UCSD-AML1 (cell line): ENCODE measurements at regions not wholly inside any gene's neighbourhood (a gene's known extent, or its start where the extent isn't known, plus 50 kb on each side); places are given as distances from the start of the nearest gene placed in this dataset.
A peak's percentile ranks its signal among the peaks of the same experiment; 100 is the strongest.
"Not testable (repeated sequence)": the region's sequence is repeated elsewhere in the genome, so short reads cannot be mapped to it uniquely, and the experiment has no call there.

Experiments
- DNase-seq: peaks from one replicate; lab custom pipeline; 2025; ENCODE audit not compliant: unreplicated experiment; lab: John Stamatoyannopoulos, UW

DNA sequence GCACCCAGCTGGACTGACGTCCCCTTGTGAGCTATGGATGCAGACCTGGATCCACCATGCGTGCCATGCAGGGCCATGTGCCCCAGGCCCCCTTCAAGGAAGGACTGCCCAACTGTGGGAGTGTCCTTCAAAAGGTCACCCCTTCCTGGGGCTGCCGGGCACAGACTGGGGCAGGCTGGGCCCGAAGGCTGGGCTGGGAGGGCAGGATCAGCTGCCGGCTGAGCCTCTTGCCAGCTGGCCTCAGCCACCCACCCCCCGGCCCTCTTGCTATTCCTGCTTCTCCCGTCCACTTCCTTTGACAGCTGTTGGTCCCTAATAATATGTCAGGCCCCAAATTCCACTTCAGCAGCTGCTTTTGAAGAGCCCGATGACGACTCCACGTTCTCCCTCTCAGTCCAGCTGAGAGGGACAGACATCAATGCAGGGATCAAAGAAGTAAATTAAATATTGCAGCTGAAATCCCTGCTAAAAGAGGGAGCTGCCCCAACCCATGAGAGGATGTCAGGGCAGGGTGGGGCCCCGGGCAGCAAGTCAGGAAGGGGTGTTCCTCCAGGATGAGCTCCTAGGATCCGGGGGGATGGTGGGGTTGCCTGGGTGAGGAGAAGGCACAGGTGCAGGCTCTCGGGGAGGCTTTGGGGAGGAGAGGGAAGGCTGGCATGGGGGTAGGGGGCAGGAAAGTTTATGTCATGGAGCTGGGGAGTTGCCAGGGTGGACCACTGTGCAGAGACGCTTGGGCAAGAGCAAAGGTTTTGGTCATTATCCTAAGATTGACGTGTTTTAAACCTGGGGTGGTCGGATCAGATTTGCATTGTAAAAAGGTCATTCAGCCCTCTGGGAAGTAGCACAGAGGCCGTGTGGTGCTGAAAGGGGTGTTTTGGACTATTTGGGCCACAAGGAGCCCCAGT lies 185.0 kb downstream of the ANKRD60 start:
- DNase-seq = no peak

DNA sequence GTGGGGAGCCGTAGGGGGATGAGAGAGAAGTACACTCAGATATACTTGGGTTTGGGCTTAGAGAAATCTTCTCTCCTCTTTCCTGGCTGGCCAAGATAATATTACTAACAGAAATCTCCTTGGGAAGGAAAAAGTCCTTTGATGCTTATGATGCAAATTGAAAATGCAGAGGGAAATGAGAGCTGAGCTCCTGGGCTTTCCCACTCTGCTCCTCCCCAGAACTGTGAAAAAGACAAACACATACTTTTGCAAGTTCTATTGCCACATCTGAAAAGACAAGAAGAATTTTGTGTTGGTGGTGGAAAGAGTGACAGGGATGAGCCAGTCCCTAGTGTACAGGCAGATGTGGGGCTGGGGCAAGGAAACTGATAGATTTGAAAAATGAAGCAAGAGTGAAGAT lies 185.9 kb downstream of the ANKRD60 start:
- DNase-seq = no peak

DNA sequence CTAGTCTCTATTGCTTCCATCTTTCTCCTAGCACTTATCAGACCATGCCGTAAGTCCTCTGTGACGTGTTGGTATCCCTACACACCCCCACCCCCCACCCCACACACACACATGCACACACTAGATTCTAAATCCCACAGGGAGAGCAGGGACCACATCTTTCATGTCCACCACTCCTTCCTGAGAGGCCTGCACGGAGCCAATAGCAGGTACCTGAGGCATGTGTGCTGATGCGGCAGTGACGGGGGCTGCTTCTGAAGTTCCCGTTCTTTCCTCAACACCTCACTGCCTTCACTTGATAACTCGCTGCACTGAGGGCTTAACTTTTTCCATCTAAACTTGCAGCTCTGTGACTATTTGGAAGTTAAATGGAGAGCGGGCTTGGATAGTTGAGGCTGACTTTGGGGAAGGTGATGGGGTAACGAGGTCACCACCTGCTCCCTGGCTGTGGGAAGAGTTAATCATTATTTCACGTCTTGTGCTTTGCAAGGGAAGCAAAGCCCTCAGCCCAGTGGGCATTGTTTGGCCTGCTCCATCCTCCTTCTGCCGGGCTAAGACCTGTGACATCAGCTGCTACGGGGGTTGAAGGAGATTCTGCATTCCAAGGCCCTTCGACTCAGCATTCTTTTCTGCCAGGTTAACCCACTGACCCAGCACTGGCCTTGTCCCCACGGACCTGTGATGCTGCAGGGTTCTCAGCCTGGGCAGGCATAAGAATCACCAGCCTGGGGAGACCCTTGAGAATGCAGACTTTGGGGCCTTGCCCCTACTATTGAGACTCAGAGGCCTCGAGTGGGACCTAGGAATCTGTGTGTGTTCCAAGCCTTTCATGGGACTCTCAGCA lies 187.8 kb downstream of the ANKRD60 start:
- no peak for DNase-seq

DNA sequence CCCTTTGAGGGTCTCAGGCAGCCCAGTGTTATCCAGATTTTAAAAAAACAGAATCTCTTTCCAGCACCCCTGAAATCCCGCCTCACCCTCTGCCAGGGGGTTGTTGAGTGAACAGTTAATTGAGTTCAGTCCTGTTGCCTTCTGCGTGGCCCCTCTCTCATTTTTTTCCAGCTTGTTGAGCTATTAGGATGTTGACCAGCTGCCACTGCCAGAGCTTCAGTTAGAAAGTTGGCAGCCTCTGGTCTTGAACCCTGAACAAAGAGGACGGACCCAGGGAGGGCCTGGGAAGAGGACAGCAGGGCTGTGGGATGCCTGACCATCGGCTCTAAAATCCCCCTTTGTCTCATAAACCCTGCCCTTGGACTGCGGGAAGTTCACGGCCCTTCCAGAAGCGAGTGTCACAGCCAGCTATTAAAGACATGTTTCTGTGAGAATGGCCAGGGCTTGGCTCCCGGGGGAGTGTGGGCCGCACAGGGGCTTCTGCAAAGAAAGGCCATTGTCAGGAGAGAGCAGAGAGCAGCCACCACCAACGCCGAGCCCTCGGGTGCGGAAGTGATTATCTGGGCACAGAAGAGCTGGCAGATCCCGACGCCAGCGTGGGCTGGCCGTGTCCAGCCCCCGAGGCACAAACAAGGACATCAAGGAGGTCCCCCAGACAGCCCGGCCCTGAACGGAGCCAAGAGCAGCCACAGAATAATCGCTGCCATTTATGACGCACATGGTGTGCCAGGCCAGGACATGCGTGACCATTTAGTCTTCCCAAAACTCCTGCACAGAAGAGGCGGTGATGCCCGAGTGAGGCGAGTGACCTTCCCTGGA lies 189.0 kb downstream of the ANKRD60 start:
- DNase-seq = no peak

DNA sequence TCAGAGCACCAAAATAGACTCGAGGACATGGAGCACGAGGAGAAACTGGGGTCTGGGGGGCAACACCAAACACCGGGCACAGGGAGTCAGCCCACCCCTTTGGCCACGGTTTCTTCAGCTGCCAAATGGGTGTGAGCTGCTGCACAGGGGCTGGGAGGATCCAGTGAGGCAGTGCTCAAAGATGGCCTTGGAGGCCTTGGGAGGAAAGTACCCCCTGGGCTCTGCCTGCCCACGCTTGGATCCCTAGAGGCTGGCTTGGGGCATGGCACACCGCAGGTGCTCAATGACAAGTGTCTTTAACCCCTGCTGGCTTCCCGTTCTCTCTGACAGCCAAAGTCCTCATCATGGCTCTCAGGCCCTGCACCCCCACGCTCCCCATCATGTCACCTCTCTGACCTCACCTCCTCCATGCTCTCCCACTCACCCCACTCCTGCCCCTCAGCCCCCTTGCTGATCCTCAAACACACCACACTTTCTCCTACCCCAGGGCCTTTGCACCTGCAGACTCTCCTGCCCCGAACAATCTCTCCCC lies 190.3 kb downstream of the ANKRD60 start:
- no peak for DNase-seq

DNA sequence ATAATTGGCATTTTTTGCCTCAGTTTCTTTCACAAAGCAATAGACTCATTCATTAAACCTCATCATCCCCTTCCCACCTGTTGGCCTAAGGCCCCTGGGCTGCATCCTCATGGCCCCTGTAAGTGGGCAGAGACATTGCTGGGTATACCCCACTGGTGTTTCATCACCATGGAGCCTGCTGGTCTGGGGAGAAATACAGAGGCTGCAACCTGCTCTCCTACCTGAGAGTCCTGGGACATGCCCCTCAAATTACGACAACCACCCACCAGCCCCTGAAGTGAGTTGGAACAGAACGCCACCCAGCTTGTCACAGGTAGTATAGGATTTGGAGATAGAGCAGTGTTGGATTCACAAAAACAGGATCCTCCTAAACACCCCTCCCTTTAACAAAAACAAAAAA lies 190.8 kb downstream of the ANKRD60 start:
- no peak for DNase-seq

DNA sequence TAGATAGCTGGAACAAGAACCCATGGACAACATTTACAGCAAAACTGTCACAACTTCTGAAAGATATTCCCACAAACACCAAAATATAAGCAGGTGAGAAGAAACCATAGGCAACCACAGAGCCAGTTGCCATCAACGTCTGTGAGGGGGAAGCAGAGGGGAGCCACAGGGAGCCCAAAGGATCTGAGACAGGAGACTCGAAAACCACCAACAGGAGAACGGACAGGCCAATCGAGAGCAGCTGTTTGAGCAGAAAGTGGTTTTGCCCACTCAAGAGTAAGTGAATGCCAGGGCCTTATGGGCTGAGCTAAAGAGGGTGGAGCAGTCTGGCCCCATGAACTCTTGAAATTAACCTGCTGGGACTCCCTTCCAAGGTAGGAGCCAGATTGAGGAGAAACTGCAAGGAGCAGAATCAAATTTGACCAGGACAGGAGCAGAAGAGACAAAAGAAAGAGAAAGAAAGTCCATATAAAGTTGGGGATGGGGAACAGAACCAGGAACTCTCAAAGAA lies 195.4 kb downstream of the ANKRD60 start:
- DNase-seq = no peak

DNA sequence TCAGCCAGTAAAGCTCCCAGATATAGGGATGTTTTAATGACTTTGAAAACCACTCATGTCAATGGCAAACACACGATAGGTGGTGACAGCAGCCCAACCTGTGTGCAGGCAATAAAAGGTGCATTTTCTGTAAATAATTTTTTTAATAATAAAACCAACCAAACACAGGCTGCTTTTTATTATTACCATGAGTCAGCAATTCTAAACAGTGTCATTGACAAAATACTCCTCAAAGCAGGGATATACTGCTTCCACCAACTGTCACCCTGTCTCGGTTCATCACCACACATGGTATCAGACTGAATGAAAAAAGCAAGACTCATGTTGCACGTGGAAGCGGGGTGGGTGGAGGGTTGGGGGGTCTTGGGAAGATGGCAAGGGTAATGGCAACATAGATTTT lies 195.9 kb downstream of the ANKRD60 start:
- DNase-seq = no peak

DNA sequence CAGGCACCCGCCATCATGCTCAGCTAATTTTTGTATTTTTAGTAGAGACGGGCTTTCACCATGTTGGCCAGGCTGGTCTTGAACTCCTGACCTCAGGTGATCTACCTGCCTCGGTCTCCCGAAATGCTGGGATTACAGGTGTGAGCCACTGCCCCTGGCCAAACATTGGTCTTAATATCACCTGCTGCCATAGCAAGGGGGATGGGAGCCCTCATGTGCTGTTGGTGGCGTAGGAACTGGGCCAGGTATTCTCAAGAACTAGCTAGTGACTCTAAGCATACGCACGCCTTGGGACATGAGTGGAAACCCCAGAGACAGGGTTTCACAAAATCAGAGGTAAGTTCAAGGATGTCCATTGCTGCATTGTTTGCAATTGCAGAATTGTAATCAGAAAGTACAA lies 197.1 kb downstream of the ANKRD60 start:
- not testable (repeated sequence) for DNase-seq

DNA sequence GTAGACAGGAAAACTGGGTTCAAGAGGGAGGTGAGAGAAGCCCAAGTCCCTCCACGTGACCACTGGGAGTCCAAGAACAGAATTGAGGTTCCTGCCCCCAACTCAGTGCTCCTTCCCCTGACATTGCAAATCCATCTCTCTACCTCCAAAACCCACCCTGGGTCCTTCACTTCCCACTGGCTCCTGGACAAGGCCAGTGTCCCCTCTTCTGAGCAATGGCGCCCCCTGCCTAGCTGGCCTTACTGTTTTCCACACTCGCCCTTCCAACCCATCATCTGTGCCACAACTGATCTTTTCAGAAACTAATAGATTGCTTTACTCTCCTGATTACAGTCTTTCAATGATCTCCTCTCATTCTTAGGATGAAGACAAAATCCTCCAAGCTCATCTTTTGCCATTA lies 200.3 kb downstream of the ANKRD60 start:
- peak; percentile 29 for DNase-seq

DNA sequence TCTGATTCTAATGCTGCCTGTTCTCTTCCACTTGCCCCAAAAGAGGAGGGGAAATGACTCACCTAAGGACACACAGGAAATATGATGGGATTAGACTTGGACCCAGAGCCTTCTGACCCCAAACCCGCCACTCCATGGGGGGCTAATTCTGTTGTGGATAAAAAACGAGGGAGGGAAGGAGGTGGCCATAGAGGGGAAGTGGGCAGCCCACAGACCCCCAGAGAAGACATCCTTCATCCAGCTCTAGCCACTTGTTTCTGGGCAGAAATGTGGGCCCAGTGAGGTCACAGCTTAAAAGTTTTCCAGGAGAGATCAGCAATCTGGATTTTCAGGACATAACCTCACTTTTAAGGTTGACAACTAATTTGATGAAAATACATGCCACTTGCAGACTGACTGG lies 202.1 kb downstream of the ANKRD60 start:
- no peak for DNase-seq

DNA sequence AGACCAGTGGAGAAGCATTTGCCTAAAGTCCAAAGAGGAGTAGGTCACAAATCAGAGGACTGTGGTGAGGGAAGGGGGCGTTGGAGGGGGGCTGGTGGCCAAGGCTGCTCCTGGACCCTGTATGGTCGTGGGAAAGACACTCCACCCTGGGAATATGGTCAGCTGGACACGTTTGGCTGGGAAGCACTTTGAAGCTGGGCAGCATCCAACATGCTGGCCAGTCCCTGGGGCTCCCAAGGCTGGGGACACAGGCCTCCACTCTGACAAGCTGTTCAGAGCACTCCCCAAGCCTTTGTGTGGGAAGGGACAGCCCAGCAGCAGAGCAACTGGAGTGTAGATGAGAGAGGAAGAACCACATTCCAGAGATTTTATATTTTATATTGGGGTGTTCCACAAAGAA lies 203.2 kb downstream of the ANKRD60 start:
- no peak for DNase-seq

DNA sequence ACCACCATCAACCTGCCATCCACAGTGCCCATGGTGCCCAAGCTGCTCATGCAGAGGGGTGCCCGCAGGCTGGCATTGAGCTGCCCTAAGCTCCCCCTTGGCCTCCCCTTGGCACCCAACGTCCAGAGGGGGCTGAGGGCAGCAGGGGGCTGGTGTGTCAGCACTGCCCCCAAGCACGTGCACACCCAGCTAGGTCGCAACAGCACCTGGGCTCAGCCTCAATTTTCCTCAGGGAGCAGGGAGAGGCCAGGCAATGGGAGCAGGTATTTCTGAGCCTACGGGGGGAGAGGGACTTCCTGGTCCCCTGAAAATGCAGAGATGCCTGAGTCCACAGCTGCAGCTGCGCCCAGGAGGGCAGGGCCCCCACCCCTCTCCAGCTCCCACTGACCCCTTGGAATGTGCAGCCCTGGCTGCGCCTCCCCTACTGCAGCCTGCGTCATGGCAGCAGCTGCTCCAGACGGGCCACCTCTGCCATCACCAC lies 204.2 kb downstream of the ANKRD60 start:
- DNase-seq = no peak

DNA sequence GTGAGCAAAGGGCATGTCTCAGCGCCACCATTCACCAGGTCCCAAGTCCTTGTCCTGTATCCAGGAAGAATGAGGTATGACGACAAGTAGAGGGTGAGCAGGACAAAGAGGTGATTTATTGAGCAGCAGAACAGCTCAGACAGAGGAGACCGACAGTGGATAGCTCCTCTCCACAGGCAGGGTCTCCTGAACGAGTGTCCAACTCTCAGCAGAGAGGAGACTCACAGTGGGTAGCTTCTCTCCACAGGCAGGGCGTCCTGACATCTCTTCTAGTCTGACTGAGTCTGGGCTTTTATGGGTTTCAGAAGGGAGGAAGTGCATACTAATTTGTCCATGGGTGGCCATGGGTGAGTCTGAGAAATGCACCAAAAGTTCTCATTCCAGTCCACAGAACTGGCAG lies 204.7 kb downstream of the ANKRD60 start:
- DNase-seq = no peak

DNA sequence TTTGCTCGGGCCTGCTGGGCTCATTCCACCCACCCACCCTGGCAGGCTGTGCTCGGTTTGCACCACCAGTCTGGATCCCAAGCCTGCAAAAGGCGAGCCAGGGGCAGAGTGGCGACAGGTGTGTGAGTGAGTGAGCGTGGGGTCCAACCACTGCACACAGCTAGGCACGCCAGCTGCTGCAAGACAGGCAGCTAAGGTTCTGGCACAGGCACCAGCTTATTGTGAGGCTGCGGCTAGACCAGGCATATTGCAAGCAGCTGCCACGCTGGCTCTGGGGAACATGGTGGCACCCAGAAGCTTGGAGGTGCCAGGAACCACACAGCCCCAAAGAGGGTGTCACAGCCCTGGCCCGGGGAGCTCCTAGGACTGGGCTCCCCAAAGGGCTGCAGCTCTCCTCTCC lies 205.1 kb downstream of the ANKRD60 start:
- no peak for DNase-seq

DNA sequence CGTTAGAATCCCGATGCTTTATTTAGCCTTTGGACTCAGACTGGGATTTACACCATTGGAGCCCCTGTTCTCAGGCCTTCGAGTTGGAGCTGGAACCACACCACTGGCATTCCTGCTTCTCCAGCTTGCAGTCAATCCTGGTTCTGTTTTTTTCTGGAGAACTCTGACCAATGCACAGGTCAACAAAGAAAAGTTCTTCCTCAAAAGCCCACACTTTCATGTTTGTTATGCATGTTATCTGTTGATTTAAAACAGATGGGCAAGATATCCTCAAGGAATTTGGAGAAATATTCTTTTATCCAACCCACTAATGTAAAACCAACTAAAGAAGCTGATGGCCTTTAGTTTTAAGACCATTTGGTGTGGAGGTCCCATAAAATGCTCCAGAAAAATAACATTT lies 205.7 kb downstream of the ANKRD60 start:
- no peak for DNase-seq

DNA sequence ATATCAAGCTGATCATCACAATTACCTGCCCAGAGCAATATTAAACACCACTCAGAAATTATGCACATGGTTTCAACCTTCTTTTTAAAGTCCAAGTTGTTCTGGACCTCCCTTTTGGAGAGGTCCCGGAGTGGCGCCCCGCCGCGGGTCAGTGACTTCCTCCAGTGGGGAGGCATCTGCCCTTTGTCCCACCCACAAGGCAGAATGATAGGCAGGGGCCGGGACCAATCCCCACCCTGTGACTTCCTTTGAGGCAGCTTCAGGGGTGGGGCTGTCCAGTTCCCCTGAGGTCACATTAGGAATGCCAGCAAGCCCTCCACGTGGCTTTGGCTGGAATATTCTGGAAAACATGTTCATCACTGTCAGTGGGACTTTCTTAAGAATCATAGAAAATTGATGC lies 207.0 kb downstream of the ANKRD60 start:
- no peak for DNase-seq

DNA sequence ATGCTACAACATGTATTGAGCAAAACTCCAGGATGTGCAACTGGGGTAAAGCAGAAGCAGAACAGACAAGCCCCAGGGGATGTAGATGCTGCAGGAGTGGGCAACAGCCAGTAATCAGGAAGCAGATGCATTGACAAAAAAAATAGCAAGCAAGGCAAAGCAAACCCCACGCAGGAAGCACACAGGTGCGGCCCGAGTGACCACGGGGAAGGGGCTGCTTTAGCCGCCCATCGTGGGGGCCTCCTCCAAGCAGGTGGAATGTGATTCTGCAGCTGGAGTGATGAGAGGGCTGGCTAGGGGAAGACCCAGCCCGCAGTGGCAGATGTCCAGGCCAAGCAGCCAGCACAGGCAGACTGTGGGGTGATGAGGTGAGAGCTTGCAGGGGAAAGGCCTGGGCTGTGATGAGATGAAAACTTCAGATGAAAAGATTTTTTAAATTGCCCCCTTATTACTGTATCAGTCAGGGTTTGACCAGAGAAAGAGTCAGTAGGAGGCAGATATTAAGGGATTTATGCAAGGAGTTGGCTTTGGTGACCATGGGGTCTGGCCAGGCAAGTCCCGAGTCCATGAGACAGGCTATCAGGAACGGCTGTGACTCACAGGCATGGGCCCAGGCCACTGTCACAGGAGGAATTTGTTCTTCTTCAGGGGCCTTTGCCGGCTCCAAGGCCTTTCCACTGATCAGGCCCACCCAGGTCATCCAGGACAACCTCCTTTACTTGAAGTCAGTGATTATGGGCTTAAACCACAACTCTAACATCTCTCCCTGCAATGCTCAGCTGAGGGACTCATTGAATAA lies 207.6 kb downstream of the ANKRD60 start:
- no peak for DNase-seq

DNA sequence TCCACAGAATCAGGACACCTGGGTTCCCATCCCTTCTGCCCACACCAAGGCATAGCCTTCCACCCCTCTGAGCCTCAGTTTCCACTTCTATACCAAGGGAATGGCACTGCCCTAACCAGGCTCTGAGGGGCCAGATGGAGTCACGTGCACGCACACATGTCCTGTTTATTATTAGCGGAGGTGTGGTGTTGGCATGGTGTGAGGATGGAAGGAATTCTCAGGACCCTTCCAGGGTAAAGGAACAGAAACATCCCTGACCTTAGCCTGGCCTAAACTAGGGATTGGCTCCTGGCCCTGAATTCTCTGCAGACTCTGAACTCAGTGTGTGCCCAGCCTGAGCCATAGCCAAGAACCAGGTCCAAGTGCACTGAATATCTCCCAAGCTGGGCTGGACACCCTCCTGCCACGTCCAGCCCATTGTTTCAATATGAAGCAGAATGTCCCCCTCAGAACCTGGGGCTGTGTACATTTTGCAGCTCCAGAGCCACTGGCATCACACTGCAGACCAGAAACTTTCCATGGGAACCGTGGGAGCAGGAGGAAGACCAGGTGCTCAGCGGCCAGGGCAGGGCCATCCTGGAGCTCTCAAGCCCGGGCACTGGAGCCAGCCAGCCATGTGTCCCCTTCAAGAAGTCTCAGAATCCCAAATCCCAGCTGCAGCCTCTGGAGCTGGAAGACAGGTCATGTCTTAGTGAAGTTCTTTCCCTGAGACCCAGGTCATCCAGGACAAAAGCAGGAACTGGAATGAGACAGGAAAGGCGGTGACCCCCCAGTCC lies 208.4 kb downstream of the ANKRD60 start:
- no peak for DNase-seq
